Activated CD8-positive, alpha-beta memory T cell treated with anti-CD3 and anti-CD28 coated beads for 24 hours (primary cell): ENCODE measurements at regions not wholly inside any gene's neighbourhood (a gene's known extent, or its start where the extent isn't known, plus 50 kb on each side); places are given as distances from the start of the nearest gene placed in this dataset.

Experiments used
- DNase-seq: peaks from one replicate; pipeline ENCODE4 v3.0.0-alpha.2; 2020

GRCh38 chr6:10303608-10304506 lies 111.0 kb downstream of the TFAP2A start:
- no peak for DNase-seq

- DNase-seq: no peak
Measured at GRCh38 chr6:10302566-10303235, 112.2 kb downstream of the TFAP2A start.

GRCh38 chr6:10300071-10300470 lies 114.8 kb downstream of the TFAP2A start:
- DNase-seq: no peak

GRCh38 chr6:10297832-10298231 lies 117.0 kb downstream of the TFAP2A start:
- DNase-seq: no peak

GRCh38 chr6:10278746-10279145 lies 136.1 kb downstream of the TFAP2A start:
- DNase-seq: no peak

GRCh38 chr6:10276660-10277287 lies 138.1 kb downstream of the TFAP2A start:
- DNase-seq: no peak

- DNase-seq: no peak
Measured at GRCh38 chr6:10276106-10276505, 138.8 kb downstream of the TFAP2A start.

GRCh38 chr6:10272591-10272990 lies 142.3 kb downstream of the TFAP2A start:
- DNase-seq: no peak

GRCh38 chr6:10271982-10272381 lies 142.9 kb downstream of the TFAP2A start:
- no peak for DNase-seq

GRCh38 chr6:10269814-10270472 lies 144.9 kb downstream of the TFAP2A start:
- DNase-seq: no peak

GRCh38 chr6:10268611-10269310 lies 146.1 kb downstream of the TFAP2A start:
- no peak for DNase-seq

GRCh38 chr6:10268111-10268510 lies 146.8 kb downstream of the TFAP2A start:
- DNase-seq: no peak

- no peak for DNase-seq
Measured at GRCh38 chr6:10266462-10266861, 148.4 kb downstream of the TFAP2A start.

- no peak for DNase-seq
Measured at GRCh38 chr6:10266061-10266460, 148.8 kb downstream of the TFAP2A start.

- no peak for DNase-seq
Measured at GRCh38 chr6:10262505-10262904, 152.4 kb downstream of the TFAP2A start.

- no peak for DNase-seq
Measured at GRCh38 chr6:10259671-10260070, 155.2 kb downstream of the TFAP2A start.

- no peak for DNase-seq
Measured at GRCh38 chr6:10258341-10258740, 156.5 kb downstream of the TFAP2A start.

GRCh38 chr6:10256113-10256690 lies 158.7 kb downstream of the TFAP2A start:
- no peak for DNase-seq

GRCh38 chr6:10250655-10251220 lies 164.1 kb downstream of the TFAP2A start:
- DNase-seq: no peak

GRCh38 chr6:10248378-10248843 lies 166.5 kb downstream of the TFAP2A start:
- DNase-seq: no peak

- no peak for DNase-seq
Measured at GRCh38 chr6:10237298-10238038, 177.4 kb downstream of the TFAP2A start.
